ENCODE measurements at regions not wholly inside any gene's neighbourhood (a gene's known extent, or its start where the extent isn't known, plus 50 kb on each side); places are given as distances from the start of the nearest gene placed in this dataset.

GRCh38 chr4:126843492-126844067 is 789.2 kb upstream of the INTU start:
- no peak for DNase-seq (ENCODE audit: extremely low read depth, low read depth)

- DNase-seq (ENCODE audit: extremely low read depth, low read depth) = peak; percentile 68
Measured at GRCh38 chr4:126850286-126850685, 782.5 kb upstream of the INTU start.

GRCh38 chr4:126851391-126851790 is 781.4 kb upstream of the INTU start:
- DNase-seq (ENCODE audit: extremely low read depth, low read depth) = no peak

- DNase-seq (ENCODE audit: extremely low read depth, low read depth) = no peak
Measured at GRCh38 chr4:126853715-126854114, 779.0 kb upstream of the INTU start.

- DNase-seq (ENCODE audit: extremely low read depth, low read depth) = no peak
Measured at GRCh38 chr4:126856906-126857305, 775.9 kb upstream of the INTU start.

- DNase-seq (ENCODE audit: extremely low read depth, low read depth) = no peak
Measured at GRCh38 chr4:126859314-126859713, 773.4 kb upstream of the INTU start.

- no peak for DNase-seq (ENCODE audit: extremely low read depth, low read depth)
Measured at GRCh38 chr4:126859872-126860271, 772.9 kb upstream of the INTU start.

GRCh38 chr4:126860308-126860707 is 772.4 kb upstream of the INTU start:
- no peak for DNase-seq (ENCODE audit: extremely low read depth, low read depth)

- DNase-seq (ENCODE audit: extremely low read depth, low read depth) = no peak
Measured at GRCh38 chr4:126869967-126870366, 762.8 kb upstream of the INTU start.

GRCh38 chr4:126871810-126872209 is 760.9 kb upstream of the INTU start:
- no peak for DNase-seq (ENCODE audit: extremely low read depth, low read depth)

- no peak for DNase-seq (ENCODE audit: extremely low read depth, low read depth)
Measured at GRCh38 chr4:126874533-126874932, 758.2 kb upstream of the INTU start.

- DNase-seq (ENCODE audit: extremely low read depth, low read depth) = no peak
Measured at GRCh38 chr4:126888968-126889367, 743.8 kb upstream of the INTU start.

GRCh38 chr4:126890383-126890782 is 742.4 kb upstream of the INTU start:
- DNase-seq (ENCODE audit: extremely low read depth, low read depth) = no peak

GRCh38 chr4:126890994-126891393 is 741.8 kb upstream of the INTU start:
- no peak for DNase-seq (ENCODE audit: extremely low read depth, low read depth)

- DNase-seq (ENCODE audit: extremely low read depth, low read depth) = no peak
Measured at GRCh38 chr4:126894963-126895362, 737.8 kb upstream of the INTU start.

- no peak for DNase-seq (ENCODE audit: extremely low read depth, low read depth)
Measured at GRCh38 chr4:126895988-126896570, 736.7 kb upstream of the INTU start.

GRCh38 chr4:126897038-126897437 is 735.7 kb upstream of the INTU start:
- no peak for DNase-seq (ENCODE audit: extremely low read depth, low read depth)

GRCh38 chr4:126898815-126899214 is 733.9 kb upstream of the INTU start:
- no peak for DNase-seq (ENCODE audit: extremely low read depth, low read depth)

- no peak for DNase-seq (ENCODE audit: extremely low read depth, low read depth)
Measured at GRCh38 chr4:126899331-126899801, 733.4 kb upstream of the INTU start.

GRCh38 chr4:126906466-126906865 is 726.3 kb upstream of the INTU start:
- DNase-seq (ENCODE audit: extremely low read depth, low read depth) = no peak

- no peak for DNase-seq (ENCODE audit: extremely low read depth, low read depth)
Measured at GRCh38 chr4:126907389-126907788, 725.4 kb upstream of the INTU start.

GRCh38 chr4:126916049-126916625 is 716.6 kb upstream of the INTU start:
- no peak for DNase-seq (ENCODE audit: extremely low read depth, low read depth)

All from NCI-H460 (cell line).